ENCODE measurements at regions not wholly inside any gene's neighbourhood (a gene's known extent, or its start where the extent isn't known, plus 50 kb on each side); places are given as distances from the start of the nearest gene placed in this dataset.
A peak's percentile ranks its signal among the peaks of the same experiment; 100 is the strongest.
"Not testable (repeated sequence)": the region's sequence is repeated elsewhere in the genome, so short reads cannot be mapped to it uniquely, and the experiment has no call there.

DNA sequence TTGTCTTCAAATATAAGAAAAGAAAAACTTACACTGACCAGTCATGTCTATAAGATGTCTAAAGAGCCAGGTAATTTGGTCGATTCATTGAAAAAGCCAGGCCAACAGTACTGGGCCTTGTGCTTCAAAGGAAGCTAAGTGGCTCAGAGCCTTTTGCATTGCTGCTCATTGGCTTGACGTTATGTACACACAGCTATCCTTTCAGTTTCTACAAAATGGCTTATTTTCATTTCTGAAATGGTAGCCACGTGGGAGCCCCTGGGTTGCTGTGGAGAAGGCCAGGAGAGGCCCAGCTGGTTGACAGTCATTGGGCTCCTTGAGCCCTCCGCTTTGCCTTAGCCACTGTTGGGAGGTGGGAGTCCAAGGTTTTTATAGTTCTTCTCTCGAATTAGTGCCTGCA, 199.1 kb upstream of the CXorf66 start:
- DNase-seq (ENCODE audit: low spot score), result no peak

DNA sequence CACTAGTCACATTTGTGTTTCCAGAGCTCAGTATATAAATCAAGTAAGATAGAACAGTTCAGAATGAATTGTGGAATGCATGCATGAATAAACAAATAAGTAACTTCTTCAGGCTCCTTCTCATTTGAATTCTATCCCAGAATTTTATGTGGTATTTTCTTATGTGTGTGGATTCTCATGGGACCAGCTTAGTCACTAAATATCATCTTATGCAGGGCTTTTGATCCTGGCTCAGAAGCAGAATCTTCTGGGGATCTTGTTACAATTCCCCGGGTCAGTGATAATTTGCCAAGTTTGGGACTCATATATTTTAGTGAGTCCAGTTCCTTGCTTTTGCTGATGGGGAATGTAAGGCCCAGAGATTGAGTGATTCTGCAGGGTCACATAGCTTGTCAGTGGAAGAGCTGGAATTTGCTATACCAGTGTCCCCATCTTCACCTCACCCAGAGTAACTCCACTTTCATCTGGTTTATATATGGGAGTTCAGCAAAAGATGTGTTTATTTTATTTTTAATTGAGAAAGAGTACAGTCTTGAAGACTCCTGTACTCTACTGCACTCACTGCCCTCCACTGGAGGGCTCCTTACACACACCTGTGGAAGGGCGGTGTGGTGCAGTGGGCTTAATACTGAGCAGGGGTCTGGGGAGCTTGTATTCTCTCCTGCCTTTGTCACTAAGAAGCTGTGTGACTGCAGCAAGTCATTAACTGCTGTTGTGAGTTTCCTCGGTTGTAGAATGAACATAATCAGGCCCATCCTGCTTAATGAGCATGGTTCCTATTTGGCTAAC, 198.2 kb upstream of the CXorf66 start:
- no peak for DNase-seq (ENCODE audit: low spot score)

DNA sequence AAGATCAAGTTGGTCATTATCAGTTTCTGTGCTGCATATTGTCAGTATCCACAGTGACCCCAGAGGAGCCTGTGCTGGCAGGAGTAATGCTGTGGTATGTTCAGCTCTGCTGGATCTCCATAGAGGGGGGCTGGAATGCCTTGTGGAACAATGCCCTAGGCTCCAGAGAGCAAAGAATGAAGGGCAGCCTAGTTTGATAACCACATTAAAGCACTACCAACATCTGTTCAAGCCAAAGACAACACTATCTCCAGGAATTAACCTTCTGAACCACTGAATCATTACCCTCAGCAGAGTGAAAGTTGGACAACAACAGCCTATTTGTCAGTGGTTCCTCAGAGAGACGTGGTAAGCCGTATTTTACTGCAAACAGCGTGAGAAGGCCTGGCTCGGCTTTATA, 192.3 kb upstream of the CXorf66 start:
- DNase-seq (ENCODE audit: low spot score), result no peak

DNA sequence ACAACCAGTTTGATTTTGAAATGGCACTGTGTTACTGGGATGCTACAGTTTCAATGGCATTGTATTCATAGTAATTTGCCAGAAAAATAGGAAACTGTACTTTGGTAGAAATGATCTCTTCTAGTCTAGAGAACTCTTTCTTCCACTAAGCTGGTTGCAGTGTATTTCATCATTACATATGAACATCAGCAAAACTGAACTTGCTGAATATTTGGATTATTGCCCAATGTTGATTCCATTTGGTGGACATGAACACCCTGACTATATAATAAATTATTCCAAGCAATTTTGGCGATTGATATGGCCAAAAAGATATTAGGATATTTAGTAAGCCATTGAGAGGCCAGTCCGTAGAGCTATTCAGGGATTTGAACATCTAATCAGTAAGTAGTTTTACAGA, 191.8 kb upstream of the CXorf66 start:
- no peak for DNase-seq (ENCODE audit: low spot score)

DNA sequence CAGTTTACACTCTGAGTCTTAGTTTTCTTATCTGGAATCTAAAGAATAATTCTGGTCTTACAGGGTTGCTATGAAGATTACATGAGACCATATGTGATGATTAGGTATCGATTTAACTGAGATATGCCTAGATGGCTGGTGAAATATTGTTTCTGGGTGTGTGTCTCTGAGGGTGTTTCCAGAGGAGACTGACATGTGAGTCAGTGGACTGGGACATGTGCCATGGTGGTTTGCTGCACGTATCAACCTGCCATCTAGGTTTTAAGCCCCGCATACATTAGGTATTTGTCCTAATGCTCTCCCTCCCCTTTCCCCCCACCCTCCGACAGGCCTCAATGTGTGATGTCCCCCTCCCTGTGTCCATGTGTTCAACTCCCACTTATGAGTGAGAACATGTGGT, 186.0 kb upstream of the CXorf66 start:
- DNase-seq (ENCODE audit: low spot score), result no peak

DNA sequence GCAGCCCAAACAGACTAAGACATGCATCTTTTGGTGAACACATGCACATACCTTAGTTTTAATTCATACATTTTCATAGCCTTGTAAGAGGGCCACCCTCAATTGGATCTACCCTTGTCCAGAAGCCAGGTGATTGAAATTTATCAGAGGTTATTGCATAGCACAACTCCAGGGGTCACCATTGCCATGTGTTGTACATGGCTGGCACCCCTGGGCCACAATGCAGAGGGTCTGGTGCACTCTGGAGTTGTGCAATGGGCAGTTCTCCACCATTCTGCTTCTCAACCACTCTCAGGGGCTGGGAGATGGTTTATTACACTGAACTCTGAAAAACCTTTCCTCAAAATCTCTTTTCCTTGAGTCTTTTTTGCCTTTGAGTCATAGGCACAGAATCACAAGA, 184.4 kb upstream of the CXorf66 start:
- no peak for DNase-seq (ENCODE audit: low spot score)

DNA sequence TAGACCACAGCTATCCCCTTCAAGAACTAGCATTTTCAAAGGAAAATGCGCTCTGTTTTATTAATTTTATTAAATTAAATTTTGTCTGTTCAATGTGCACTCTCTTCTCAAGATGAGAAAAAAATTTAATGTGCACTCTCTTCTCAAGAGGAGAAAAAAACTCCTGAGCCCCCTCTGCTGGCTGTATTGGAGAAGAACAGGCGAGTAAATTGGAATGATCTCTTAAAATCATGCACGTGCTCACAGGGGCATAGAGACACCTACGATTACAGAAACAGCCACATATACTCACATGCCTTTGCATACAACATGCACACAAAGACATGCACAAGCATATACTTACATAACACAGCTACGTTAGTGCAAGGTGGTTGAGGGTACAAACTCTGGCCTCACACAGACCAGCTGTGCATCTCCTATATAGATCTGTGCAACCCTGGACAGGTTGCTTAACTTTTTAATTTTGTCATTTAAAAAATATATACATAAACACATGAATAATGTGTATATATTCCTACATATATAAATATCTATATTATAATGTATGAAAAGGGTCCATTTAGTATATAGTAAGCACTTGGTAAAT, 176.2 kb upstream of the CXorf66 start:
- peak; percentile 25 for DNase-seq (ENCODE audit: low spot score)

DNA sequence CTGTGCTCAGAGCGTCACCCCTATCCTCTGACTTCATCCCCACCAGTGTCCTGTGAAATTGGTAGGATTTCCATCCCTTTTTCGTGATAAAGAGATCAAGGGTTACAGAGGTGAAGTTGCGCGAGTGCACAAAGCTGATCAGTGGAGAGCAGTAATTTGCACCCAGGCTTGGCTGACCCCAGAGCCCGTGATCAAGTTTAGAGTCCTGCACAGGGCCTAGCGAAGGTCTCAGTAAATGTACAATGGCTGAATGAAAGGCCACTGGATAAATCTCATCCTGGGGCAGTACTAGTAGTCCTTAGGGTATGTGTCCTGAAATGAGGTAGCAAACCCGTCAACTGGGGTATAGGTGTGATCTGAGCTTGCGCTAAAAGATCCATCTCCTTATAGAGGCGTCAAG, 173.2 kb upstream of the CXorf66 start:
- not testable (repeated sequence) for DNase-seq (ENCODE audit: low spot score)

DNA sequence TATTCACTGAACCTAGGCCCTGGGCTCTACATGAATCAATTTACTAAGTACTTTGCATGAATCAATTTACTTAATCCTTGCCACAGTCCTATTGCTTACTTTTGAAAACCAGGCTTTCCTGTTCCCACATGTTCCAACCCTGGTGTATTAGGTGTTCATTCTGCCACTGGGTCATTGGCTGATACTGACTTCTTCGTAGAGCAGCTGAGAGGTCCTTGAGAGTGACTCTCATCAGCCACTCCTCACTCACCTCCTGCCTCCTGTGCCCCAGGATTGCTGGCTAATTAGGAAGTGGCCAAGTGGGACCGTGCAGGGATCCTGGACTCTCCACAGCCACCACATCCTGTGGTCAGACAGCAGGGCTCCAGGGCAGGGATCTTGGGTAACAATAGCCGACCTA, 172.7 kb upstream of the CXorf66 start:
- not testable (repeated sequence) for DNase-seq (ENCODE audit: low spot score)

DNA sequence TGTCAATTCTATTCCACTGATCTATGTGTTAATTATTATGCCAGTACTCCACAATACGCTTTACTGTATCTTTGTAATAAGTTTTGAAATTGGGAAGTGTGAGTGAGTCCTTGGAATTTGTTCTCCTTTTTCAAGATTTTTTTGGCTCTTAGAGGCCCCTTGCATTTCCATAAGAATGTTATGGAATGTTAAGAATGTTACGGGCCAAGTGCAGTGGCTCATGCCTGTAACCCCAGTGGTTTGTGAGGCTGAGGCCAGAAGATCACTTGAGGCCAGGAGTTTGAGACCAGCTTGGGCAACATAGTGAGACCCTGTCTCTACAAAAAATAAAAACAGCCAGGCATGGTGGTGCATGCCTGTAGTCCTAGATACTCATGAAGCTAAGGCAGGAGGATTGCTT, 167.6 kb upstream of the CXorf66 start:
- no peak for DNase-seq (ENCODE audit: low spot score)

DNA sequence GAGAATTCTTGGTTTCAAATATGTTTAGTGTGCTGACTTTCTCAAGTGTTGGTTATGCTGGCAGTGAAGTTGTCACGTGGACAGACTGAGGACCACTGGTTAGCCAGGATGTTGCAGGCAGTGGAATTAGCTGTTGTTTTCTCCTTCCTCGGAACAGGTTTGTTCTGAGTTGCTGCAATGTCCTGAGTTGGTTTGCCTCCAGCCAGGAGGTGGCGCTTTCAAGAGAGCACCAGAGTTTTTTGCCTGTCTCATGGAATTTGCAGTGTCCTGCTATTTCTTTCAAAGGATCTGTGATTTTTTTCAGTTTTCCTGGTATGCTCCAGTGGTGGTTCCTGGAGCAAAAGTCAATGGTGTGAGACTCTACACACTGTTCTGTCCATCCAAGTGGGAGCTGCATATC, 158.1 kb upstream of the CXorf66 start:
- no peak for DNase-seq (ENCODE audit: low spot score)

DNA sequence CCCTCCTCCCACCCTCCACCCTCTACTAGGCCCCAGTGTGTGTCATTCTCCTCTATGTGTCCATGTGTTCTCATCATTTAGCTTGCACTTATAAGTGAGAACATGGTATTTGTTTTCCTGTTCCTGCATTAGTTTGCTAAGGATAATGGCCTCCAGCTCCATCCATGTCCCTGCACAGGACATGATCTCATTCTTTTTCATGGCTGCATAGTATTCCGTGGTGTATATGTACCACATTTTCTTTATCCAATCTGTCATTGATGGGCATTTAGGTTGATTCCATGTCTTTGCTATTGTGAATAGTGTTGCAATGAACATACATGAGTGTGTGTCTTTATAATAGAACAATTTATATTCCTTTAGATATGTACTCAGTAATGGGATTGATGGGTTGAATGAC, 148.7 kb upstream of the CXorf66 start:
- DNase-seq (ENCODE audit: low spot score), result not testable (repeated sequence)

DNA sequence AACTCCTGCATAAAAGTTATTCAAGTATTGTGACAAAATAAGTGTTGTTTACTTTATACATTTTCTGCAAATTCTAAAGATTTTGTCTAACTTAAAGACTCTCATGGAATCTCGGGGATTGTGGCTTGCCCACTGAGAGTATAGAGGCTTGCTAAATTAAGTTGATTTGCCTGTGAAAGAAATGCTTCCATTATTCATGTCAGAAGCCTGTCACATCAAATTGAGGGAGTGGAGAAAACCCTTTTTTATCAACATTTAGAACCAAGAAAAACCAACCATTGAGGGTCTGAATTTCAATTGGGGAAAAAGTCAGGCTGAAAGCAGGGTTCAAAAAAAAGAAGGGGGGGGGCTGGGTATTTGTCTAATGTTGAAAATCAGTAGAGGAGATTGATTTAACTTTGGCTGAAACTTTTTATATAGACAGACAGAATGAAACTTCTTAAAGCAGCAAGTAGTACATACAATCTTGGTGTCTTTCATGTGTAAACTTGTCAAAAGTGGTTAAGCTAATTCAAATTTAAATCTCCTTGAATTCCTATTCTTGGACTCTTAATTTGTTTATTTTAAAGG, 144.8 kb upstream of the CXorf66 start:
- DNase-seq (ENCODE audit: low spot score), result no peak

DNA sequence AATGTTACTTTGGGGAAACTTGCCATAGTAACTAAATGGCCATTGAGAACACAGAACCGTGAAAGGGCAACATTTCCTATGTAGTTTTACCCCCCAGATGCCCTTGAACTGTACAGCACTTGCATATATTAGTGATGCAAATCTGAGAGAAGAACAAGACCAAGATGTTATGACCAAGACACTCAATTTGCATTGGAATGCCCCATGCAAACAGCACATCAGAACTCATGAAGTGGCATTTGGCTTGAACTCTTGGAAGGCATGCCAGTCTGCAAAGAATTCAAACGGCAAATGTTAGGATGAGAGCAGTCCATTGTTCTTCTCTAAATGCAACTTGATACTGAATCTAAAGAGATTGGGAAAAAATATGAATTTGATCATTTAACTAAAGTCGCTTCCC, 139.4 kb upstream of the CXorf66 start:
- DNase-seq (ENCODE audit: low spot score), result no peak

DNA sequence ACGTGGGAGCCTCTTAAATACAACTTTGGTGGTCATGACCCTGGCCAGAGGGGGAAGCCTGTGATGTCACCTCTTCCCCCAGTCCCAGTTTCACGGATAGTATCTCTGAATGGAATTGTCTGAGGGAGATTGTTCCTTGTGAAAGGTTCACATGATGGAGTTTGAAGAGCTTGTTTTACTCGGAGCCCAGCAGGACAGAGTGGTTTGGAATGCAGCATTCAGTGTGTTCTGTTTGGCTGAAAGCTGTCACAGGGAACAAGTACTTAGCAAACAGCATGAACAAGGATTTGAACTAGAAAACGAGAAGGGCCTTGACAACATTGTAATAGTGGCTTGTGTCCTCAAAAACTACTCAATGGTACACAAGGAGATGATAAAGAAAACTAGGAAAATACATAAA, 133.9 kb upstream of the CXorf66 start:
- no peak for DNase-seq (ENCODE audit: low spot score)

DNA sequence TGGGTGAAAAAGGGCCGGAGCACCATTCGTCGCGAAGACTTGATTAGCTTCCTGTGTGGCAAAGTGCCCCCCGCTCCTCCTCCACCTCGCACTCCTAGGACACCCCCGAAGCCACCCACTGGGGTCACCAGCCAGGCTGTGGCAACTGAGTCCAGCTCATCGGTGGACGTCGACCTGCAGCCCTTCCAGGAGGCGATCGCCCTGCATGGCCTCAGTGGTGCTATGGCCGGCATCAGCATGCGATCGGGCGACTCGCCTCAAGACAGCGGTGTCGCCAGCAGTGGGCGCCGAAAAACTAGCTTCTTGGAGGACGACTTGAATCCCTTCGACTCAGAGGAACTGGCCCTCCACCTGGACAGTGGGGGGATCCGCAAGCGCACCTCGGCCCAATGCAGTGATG, 126.8 kb upstream of the CXorf66 start:
- DNase-seq (ENCODE audit: low spot score), result no peak

DNA sequence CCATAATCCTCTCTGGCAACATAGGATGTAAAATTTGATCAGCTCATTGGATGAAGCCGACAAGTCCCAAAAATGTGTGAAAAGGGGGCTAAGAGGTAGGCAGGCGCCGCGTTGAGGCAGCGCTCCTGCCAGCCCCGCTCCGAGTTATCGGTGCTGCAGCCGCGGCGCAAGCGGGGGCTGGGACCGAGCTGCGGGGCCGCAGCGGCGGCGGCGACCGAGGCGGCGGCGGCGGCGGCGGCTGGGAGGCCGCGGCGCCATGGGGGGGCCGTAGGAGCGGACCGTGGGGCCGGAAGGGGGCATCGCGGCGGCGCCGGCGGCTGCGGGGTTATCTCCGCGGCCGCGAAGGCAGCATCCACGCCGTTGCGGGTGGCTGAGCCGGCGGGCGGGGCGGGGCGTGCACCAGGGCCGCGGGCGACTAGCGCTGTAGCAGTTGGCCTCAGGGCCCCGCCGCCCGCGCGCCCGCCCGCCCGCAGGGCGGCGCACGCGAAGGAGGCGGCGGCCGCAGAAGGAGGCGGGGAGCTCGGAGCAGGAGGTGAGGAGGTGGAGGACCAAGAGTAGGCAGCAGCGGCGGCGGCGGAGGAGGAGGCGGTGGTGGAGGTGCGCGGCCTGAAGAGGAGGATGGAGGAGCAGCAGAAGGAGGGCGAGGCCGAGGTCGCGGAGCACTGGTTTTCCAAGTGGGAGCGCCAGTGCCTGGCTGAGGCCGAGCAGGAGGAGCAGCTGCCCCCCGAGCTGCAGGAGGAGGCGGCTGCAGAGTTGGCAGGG, 126.0 kb upstream of the CXorf66 start:
- DNase-seq (ENCODE audit: low spot score), result peak; percentile 24

DNA sequence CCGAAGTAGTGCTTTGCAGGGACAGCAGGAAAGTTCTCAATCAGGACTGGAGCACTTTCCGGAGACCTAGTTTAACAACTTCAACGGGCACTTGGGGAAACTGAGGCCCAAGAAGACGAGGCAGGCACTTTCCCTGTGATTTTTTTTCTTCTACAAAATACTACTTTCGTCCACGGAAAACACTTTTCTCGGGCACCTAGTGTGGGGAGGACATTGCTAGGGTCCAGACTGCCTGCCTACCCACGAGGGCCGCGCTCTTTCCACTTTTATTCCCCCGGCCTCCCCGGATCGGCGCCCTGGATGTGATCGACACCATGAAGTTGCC, 125.4 kb upstream of the CXorf66 start:
- no peak for DNase-seq (ENCODE audit: low spot score)

DNA sequence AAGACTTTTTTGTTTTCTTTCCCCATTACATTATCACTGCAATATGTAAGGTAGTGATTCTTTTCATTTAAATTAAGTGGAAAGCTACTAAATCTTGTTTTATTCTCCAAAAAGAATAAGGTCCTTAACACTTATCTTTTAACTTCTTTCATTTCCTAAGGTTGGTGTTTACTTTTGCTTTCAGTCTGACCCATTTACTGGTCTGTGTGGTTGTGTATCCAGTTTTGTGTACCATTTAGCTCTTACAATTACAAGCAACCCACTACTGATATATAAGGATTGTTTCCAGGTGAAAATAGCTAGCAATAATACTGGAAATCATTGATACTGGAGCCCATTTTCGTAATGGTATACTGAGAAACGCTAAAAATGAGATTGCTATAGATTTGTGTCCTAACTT, 123.1 kb upstream of the CXorf66 start:
- no peak for DNase-seq (ENCODE audit: low spot score)

DNA sequence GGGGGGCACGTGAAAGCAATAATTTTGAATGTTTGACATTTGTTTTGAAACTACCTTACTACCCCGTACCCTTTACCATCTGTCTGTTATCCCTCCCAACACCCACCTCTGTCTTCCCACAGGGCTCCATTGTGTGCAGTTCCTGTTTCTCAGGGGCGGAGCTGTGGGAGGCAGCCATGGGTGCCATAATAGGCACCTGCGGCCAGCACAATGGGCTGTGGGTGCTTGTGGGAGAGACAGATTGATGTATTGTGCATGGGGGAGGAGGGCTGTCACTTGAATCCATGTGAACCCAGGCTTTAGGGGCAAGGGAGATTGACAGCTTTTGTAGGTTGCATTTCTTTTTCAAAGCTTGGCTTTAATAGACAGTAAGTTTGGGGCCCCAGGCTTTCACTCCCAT, 122.6 kb upstream of the CXorf66 start:
- no peak for DNase-seq (ENCODE audit: low spot score)

DNA sequence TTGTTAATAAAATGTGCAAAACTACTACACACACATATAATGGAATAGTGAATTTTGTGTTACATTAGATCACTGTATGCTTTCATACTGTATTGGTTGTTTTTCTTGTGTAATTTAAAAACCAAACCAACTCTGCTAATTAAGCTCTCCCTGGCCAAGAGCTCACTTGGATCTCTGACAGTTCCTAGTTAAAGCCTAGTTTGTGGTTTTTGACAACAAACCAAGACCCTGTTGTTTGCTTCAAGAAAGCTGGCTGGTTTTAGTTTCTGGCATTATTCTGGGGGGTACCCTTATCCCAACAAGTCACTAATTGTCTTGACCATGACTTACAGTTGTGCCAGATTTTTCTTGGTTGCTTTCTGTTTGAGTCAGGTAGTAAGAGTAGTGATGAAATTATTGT, 121.4 kb upstream of the CXorf66 start:
- no peak for DNase-seq (ENCODE audit: low spot score)

DNA sequence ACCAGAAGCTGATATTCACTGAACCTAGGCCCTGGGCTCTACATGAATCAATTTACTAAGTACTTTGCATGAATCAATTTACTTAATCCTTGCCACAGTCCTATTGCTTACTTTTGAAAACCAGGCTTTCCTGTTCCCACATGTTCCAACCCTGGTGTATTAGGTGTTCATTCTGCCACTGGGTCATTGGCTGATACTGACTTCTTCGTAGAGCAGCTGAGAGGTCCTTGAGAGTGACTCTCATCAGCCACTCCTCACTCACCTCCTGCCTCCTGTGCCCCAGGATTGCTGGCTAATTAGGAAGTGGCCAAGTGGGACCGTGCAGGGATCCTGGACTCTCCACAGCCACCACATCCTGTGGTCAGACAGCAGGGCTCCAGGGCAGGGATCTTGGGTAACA, 109.5 kb upstream of the CXorf66 start:
- DNase-seq (ENCODE audit: low spot score), result not testable (repeated sequence)

DNA sequence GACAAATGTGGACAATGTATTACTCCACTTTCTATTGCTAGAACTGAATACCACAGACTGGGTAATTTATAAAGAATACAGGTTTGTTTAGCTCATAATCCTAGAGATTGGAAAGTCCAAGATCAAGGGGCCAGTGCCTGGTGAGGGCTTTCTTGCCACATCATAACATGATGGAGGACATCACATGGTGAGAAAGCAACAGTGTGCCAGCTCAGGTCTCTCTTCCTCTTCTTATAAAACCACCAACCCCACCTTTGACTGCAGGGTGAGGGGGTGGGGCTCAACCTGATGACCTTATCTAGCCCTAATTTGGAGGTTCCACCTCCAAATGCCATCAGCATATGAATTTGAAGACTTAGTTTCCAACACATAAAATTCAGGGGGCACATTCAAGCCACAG, 105.7 kb upstream of the CXorf66 start:
- DNase-seq (ENCODE audit: low spot score), result no peak
